ENCODE measurements at regions not wholly inside any gene's neighbourhood (a gene's known extent, or its start where the extent isn't known, plus 50 kb on each side); places are given as distances from the start of the nearest gene placed in this dataset.

DNA sequence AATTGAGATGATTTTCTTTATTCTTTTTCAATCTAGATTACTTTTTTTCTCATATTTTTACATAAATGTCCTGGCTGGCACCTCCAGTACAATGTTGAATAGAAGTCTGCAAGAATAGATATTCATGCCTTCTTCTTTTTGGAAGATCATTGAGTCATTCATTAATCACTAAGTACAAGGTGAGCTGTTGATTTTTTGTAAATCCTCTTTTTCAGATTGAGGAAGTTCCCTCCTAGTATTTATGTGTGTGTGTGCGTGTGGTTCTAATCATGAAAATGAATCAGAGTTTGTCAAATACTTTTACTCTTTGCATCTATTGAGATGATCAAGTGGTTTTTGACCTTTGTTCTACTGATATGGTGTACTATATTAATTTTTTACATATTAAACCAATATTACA is 859.3 kb downstream of the KCNT2 start:
- Mint-ChIP-seq H3K4me3 (ENCODE audit: unreplicated experiment) (no peak overlapping the region), H3K27ac (ENCODE audit: low read depth, unreplicated experiment) (no peak overlapping the region), H3K36me3 (ENCODE audit: insufficient read depth, unreplicated experiment) (no peaks in the 10 kb centered on the region), H3K4me1 (ENCODE audit: insufficient read depth, unreplicated experiment) (peaks cover 8% of the 10 kb centered on the region), H3K9me3 (ENCODE audit: unreplicated experiment) (peaks cover 1% of the 10 kb centered on the region), H3K27me3 (ENCODE audit: insufficient read depth, unreplicated experiment) (no peaks in the 10 kb centered on the region)
- CTCF ChIA-PET: interaction anchor here (1.3 to 1.4 kb wide), 2 partner anchors 14 to 22 kb away, joined by 3 to 4 read pairs; no protein-coding TSS in a partner anchor
- BruUV-seq (replicated peaks): no TSS peak
- intact Hi-C loops (cut with micrococcal nuclease): no loop called here
- POLR2A ChIA-PET: no interaction called here
- TF ChIP-seq, protein P1, sequence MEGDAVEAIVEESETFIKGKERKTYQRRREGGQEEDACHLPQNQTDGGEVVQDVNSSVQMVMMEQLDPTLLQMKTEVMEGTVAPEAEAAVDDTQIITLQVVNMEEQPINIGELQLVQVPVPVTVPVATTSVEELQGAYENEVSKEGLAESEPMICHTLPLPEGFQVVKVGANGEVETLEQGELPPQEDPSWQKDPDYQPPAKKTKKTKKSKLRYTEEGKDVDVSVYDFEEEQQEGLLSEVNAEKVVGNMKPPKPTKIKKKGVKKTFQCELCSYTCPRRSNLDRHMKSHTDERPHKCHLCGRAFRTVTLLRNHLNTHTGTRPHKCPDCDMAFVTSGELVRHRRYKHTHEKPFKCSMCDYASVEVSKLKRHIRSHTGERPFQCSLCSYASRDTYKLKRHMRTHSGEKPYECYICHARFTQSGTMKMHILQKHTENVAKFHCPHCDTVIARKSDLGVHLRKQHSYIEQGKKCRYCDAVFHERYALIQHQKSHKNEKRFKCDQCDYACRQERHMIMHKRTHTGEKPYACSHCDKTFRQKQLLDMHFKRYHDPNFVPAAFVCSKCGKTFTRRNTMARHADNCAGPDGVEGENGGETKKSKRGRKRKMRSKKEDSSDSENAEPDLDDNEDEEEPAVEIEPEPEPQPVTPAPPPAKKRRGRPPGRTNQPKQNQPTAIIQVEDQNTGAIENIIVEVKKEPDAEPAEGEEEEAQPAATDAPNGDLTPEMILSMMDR (IDR thresholded peaks at IDR 0.05; ENCODE audit: unreplicated experiment): no peak
- DNase-seq (ENCODE audit: unreplicated experiment): no peak

DNA sequence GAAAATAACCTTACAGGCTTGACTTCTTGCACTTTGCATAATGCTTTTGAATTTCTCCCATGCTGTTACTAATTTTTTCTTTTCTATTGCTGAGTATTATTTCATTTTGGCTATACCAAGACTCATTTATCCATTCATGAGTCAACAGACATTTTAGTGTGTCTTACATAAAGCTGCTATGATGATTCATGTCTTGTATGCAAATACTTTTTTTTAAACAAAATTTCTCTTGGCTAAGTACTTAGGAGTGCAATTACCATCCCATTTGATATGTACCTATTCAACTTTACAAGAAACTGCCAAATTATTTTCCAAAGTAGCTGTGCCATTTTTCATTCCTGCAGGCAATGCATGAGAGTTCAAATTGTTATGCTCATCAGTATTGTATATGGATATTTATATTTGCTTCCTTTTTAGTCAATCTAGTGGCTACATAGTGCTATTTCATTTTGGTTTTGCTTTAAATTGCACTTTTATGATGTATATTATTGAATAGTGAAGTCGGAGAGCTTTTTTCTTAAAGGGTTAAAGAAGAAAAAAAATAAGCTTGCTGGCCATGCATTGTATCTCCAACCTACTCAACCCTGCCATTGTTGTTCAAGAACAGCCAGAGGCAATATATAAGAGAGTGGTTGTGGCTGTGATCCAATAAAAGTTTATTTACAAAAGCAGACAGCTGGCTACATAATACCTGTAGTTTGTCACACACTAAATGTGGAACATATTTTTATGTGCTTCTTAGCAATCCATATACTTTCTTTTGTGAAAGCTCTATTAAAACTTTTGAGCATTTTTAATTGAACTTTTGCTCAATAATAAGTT is 862.8 kb downstream of the KCNT2 start:
- Mint-ChIP-seq H3K4me3 (ENCODE audit: unreplicated experiment) (no peak overlapping the region), H3K9me3 (ENCODE audit: unreplicated experiment) (peaks cover 18% of the 10 kb centered on the region), H3K36me3 (ENCODE audit: insufficient read depth, unreplicated experiment) (no peaks in the 10 kb centered on the region), H3K27ac (ENCODE audit: low read depth, unreplicated experiment) (no peak overlapping the region), H3K27me3 (ENCODE audit: insufficient read depth, unreplicated experiment) (no peaks in the 10 kb centered on the region), H3K4me1 (ENCODE audit: insufficient read depth, unreplicated experiment) (peaks cover 8% of the 10 kb centered on the region)
- no TSS peak for BruUV-seq (replicated peaks)
- CTCF ChIA-PET: interaction anchor here (0.6 to 1.0 kb wide), 6 partner anchors 12 to 1153 kb away, joined by 3 to 4 read pairs (median 3); no protein-coding TSS in a partner anchor
- intact Hi-C loops (cut with micrococcal nuclease): no loop called here
- TF ChIP-seq, protein P1 (IDR thresholded peaks at IDR 0.05; ENCODE audit: unreplicated experiment): no peak
- POLR2A ChIA-PET: interaction anchor here (1.6 to 1.9 kb wide), 2 partner anchors 10 to 12 kb away, joined by 5 to 7 read pairs; no protein-coding TSS in a partner anchor
- DNase-seq (ENCODE audit: unreplicated experiment): peak; percentile 34

DNA sequence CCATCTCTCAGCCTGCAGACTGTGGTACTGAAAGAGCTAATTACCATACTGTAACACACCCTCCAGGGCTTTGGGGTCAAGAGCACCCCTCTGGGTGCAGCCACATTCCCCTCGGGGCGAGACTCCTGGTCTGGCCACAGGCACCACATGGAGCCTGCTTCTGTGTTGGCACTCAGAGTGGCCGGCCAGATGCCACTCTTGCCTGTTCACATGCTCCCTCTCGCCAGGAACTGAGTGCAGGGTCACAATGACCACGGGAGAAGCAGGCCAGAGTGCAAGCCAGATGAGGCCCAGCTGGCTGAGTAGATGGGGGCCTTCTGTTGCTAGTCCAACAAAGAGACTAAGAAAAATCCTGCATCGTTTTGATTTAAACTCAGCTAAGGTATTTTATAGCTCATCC is 864.0 kb downstream of the KCNT2 start:
- no peaks in the 10 kb centered on the region for H3K27me3 Mint-ChIP-seq (ENCODE audit: insufficient read depth, unreplicated experiment)
- no peak for DNase-seq (ENCODE audit: unreplicated experiment)
- TF ChIP-seq, protein P1 (IDR thresholded peaks at IDR 0.05; ENCODE audit: unreplicated experiment): no peak
- no TSS peak for BruUV-seq (replicated peaks)
- intact Hi-C loops (cut with micrococcal nuclease): no loop called here
- H3K36me3 Mint-ChIP-seq (ENCODE audit: insufficient read depth, unreplicated experiment): no peaks in the 10 kb centered on the region
- H3K27ac Mint-ChIP-seq (ENCODE audit: low read depth, unreplicated experiment): no peak overlapping the region
- H3K4me1 Mint-ChIP-seq (ENCODE audit: insufficient read depth, unreplicated experiment): peaks cover 8% of the 10 kb centered on the region
- no peak overlapping the region for H3K4me3 Mint-ChIP-seq (ENCODE audit: unreplicated experiment)
- peaks cover 18% of the 10 kb centered on the region for H3K9me3 Mint-ChIP-seq (ENCODE audit: unreplicated experiment)
- ChIA-PET POLR2A (no interaction called here), CTCF (no interaction called here)

DNA sequence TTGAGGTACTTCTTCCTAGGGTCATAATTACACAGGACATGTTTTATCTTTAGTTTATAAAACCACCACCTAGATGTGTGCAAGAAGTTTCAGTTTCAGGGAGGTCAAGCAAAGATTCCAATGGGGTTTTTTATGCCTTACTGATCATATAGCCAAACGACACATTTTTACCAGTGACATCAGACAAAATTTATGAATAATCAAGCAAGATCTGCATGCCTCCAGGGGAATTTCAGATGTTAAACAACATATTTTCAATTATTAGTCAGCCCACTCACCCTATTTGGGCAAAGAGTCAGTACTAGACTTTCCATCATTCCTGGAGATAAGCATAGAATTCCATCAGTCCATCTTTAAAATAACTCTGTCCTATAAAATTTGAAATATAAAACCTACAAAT is 867.4 kb downstream of the KCNT2 start:
- Mint-ChIP-seq H3K27ac (ENCODE audit: low read depth, unreplicated experiment) (no peak overlapping the region), H3K4me3 (ENCODE audit: unreplicated experiment) (no peak overlapping the region), H3K9me3 (ENCODE audit: unreplicated experiment) (peaks cover 18% of the 10 kb centered on the region), H3K36me3 (ENCODE audit: insufficient read depth, unreplicated experiment) (no peaks in the 10 kb centered on the region), H3K4me1 (ENCODE audit: insufficient read depth, unreplicated experiment) (peaks cover 13% of the 10 kb centered on the region), H3K27me3 (ENCODE audit: insufficient read depth, unreplicated experiment) (no peaks in the 10 kb centered on the region)
- CTCF ChIA-PET: no interaction called here
- BruUV-seq (replicated peaks): no TSS peak
- POLR2A ChIA-PET: no interaction called here
- intact Hi-C loops (cut with micrococcal nuclease): no loop called here
- no peak for DNase-seq (ENCODE audit: unreplicated experiment)
- TF ChIP-seq, protein P1 (IDR thresholded peaks at IDR 0.05; ENCODE audit: unreplicated experiment): no peak
